Naive thymus-derived CD4-positive, alpha-beta T cell (primary cell): ENCODE measurements at regions not wholly inside any gene's neighbourhood (a gene's known extent, or its start where the extent isn't known, plus 50 kb on each side); places are given as distances from the start of the nearest gene placed in this dataset.
A peak's percentile ranks its signal among the peaks of the same experiment; 100 is the strongest.

Experiments used
- ATAC-seq: fragments of 150-1000 bp; cut with Tn5 transposase; 2 replicates; pipeline ENCODE4 v1.10.0; 2021; ENCODE audit warnings: mild to moderate bottlenecking, moderate library complexity
- CTCF ChIA-PET: fragments of 350-600 bp; sonication (Branson Sonifier 250); formaldehyde crosslinking; loops from one replicate; lab custom pipeline; 2021; ENCODE audit warnings: antibody characterized with exemption; lab: Charles Lee
- POLR2A ChIA-PET: fragments of 350-600 bp; sonication (Branson Sonifier 250); formaldehyde crosslinking; loops from one replicate; lab custom pipeline; 2021; ENCODE audit warnings: antibody characterized with exemption, inconsistent platforms; lab: Charles Lee
- DNase-seq, 9 donors: peaks; one replicate each; pipeline versions ENCODE4 v3.0.0 to v3.0.0-alpha.2; 2020 to 2022; ENCODE audit warnings: mixed read lengths in 1 of 9
- H3K27ac ChIP-seq: one replicate; pipeline ENCODE4 v1.7.0; 2013; ENCODE audit warnings: mild to moderate bottlenecking, low read depth, low read length, moderate library complexity
- H3K27me3 ChIP-seq, 2 donors: one replicate each; pipeline ENCODE4 v1.7.0; 2013; ENCODE audit warnings: low read length in 2 of 2, mild to moderate bottlenecking in 2 of 2, moderate library complexity in 2 of 2; ENCODE audit not compliant: control insufficient read depth in 2 of 2, insufficient read depth in 2 of 2
- H3K36me3 ChIP-seq, 3 experiments: 1 replicate in 2 of 3; 2 replicates in 1 of 3; pipeline ENCODE4 v1.7.0; 2013; ENCODE audit warnings: low read length in 3 of 3, mild to moderate bottlenecking in 3 of 3, moderate library complexity in 1 of 3; ENCODE audit not compliant: insufficient read depth in 3 of 3, control insufficient read depth in 2 of 3
- H3K4me1 ChIP-seq, 2 donors: one replicate each; pipeline ENCODE4 v1.7.0; 2013; ENCODE audit warnings: low read length in 2 of 2, mild to moderate bottlenecking in 2 of 2, moderate library complexity in 1 of 2; ENCODE audit not compliant: control insufficient read depth in 2 of 2, insufficient read depth in 2 of 2
- H3K4me3 ChIP-seq: 2 replicates; pipeline ENCODE4 v1.7.0; 2013; ENCODE audit warnings: mild to moderate bottlenecking, low read length
- H3K9me3 ChIP-seq, 3 experiments: 1 replicate in 2 of 3; 2 replicates in 1 of 3; pipeline ENCODE4 v1.7.0; 2013; ENCODE audit warnings: low read length in 3 of 3; ENCODE audit not compliant: control insufficient read depth in 2 of 3
- H3K27ac Mint-ChIP-seq, 9 donors: one replicate each; pipeline ENCODE4 v1.8.0; 2020 to 2022; ENCODE audit warnings: mixed read lengths in 9 of 9, mild to moderate bottlenecking in 8 of 9, moderate library complexity in 5 of 9, inconsistent platforms in 2 of 9
- H3K27me3 Mint-ChIP-seq, 5 donors: one replicate each; pipeline ENCODE4 v1.8.0; 2021 to 2022; ENCODE audit warnings: mixed read lengths in 5 of 5, mild to moderate bottlenecking in 1 of 5
- H3K36me3 Mint-ChIP-seq, 5 donors: one replicate each; pipeline ENCODE4 v1.8.0; 2020 to 2022; ENCODE audit warnings: mixed read lengths in 5 of 5, mild to moderate bottlenecking in 3 of 5, inconsistent platforms in 1 of 5
- H3K4me1 Mint-ChIP-seq, 7 donors: one replicate each; pipeline ENCODE4 v1.8.0; 2020 to 2022; ENCODE audit warnings: mixed read lengths in 7 of 7, mild to moderate bottlenecking in 3 of 7, inconsistent platforms in 1 of 7
- H3K4me3 Mint-ChIP-seq, 10 donors: one replicate each; pipeline ENCODE4 v1.8.0; 2020 to 2022; ENCODE audit warnings: mild to moderate bottlenecking in 10 of 10, mixed read lengths in 10 of 10, moderate library complexity in 6 of 10, inconsistent platforms in 2 of 10
- H3K9me3 Mint-ChIP-seq, 11 donors: one replicate each; pipeline ENCODE4 v1.8.0; 2020 to 2022; ENCODE audit warnings: mixed read lengths in 11 of 11, mild to moderate bottlenecking in 4 of 11, inconsistent platforms in 1 of 11, moderate library complexity in 1 of 11
- intact Hi-C, 2 donors: fragments of 100-400 bp; cut with micrococcal nuclease; formaldehyde crosslinking; loops; one replicate each; pipeline ENCODE4 v1.15.1; 2023

DNA sequence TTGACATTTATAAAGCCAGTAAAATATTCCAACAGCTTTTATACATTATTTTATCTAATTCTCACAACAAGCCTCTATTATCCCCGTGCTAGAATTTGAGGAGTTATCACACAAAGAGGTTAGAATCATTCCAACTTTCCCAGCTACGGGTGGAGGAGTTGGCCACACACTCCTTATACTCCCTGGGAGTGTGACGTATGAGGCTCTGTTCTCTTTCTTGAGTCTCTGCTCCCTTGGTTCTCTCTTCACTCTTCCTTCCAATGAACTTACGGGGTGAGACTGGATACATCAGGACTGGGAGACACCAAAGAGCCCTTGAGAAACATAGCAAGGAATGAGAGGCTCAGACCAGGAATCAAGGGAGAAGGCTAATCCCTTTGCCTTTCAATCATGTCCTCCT lies 185.6 kb upstream of the TAB2 start:
- Histone ChIP-seq H3K4me1 (peaks cover 28 to 44% of the 10 kb centered on the region in 2 donors), H3K27ac (no peak overlapping the region), H3K27me3 (no peaks in the 10 kb centered on the region), H3K36me3 (no peaks in the 10 kb centered on the region), H3K9me3 (no peaks in the 10 kb centered on the region), H3K4me3 (no peak overlapping the region)
- peak overlapping the region in 7 of 9 donors; percentile 15 to 94 (median 61) for H3K27ac Mint-ChIP-seq
- no peaks in the 10 kb centered on the region for H3K27me3 Mint-ChIP-seq
- intact Hi-C loops: no loop called here
- CTCF ChIA-PET: interaction anchor here (1.0 to 2.0 kb wide), 3 partner anchors 8 to 103 kb away, joined by 3 to 7 read pairs (median 4); no protein-coding TSS in a partner anchor
- ATAC-seq: no peak
- H3K36me3 Mint-ChIP-seq: peaks cover 0 to 52% (median 0%) of the 10 kb centered on the region in 5 donors
- H3K9me3 Mint-ChIP-seq: peaks cover 0 to 17% (median 0%) of the 10 kb centered on the region in 11 donors
- H3K4me1 Mint-ChIP-seq: peaks cover 33 to 68% (median 65%) of the 10 kb centered on the region in 7 donors
- DNase-seq: no peak
- peak overlapping the region in 4 of 10 donors; percentile 0 to 77 (median 6) for H3K4me3 Mint-ChIP-seq
- POLR2A ChIA-PET: interaction anchor here (1.6 to 4.8 kb wide), 3 partner anchors 8 to 185 kb away, joined by 6 to 30 read pairs (median 7); partner anchors contain the start of gene TAB2

DNA sequence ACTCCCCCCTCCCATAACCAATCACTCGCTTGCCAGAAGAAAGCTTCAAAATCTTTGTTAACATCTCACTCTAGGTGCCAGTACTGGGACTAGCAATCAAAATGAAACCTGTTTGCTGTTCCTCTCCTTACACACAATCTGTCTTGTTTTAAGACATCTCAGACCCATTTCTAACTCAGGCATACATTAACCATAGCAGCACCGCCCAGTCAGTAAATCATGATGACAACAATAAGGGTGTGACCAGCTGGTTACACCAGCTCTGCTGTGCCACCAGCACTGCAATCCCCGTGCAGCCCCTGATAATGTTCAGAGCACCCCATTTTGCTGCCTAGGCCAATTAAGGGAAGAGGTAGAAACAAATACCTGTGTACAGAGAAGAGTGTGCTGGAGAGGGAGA lies 185.2 kb upstream of the TAB2 start:
- H3K4me3 ChIP-seq: no peak overlapping the region
- Mint-ChIP-seq H3K4me1 (peaks cover 31 to 66% (median 62%) of the 10 kb centered on the region in 7 donors), H3K36me3 (peaks cover 0 to 50% (median 0%) of the 10 kb centered on the region in 5 donors), H3K27ac (peak overlapping the region in 7 of 9 donors; percentile 15 to 94 (median 61)), H3K27me3 (no peaks in the 10 kb centered on the region), H3K9me3 (peaks cover 0 to 17% (median 0%) of the 10 kb centered on the region in 11 donors), H3K4me3 (peak overlapping the region in 4 of 10 donors; percentile 0 to 77 (median 8))
- H3K27me3 ChIP-seq: no peaks in the 10 kb centered on the region
- ChIA-PET POLR2A (interaction anchor here (1.6 to 4.8 kb wide), 3 partner anchors 7 to 185 kb away, joined by 6 to 30 read pairs (median 7); partner anchors contain the start of gene TAB2), CTCF (interaction anchor here (1.0 to 2.0 kb wide), 2 partner anchors 8 to 12 kb away, joined by 4 to 7 read pairs; no protein-coding TSS in a partner anchor)
- ATAC-seq: no peak
- H3K36me3 ChIP-seq: no peaks in the 10 kb centered on the region
- no peak overlapping the region for H3K27ac ChIP-seq
- no peaks in the 10 kb centered on the region for H3K9me3 ChIP-seq
- H3K4me1 ChIP-seq: peaks cover 28 to 40% of the 10 kb centered on the region in 2 donors
- DNase-seq: no peak
- intact Hi-C loops: no loop called here

DNA sequence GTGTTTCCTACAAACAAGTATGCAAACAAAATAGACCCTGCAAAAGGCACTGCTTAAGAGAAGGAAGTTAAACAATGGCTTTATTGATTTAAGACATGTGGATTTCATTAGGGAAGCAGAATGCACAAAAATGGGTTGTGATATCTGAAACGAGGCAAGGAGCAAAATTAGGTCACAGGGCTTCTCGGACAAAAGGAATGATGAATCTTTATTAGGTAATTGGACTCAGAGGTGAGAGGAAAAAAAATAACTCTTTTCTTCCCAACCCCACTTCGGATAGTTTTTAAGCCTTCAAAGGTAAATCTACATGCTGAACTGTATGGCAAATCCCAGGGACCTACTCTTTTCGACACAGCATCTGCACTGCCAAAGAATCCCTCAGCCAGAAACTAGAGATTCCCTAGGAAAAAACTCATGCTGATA lies 183.0 kb upstream of the TAB2 start:
- Mint-ChIP-seq H3K27me3 (no peaks in the 10 kb centered on the region), H3K4me1 (peaks cover 19 to 61% (median 54%) of the 10 kb centered on the region in 7 donors), H3K4me3 (no peak overlapping the region), H3K27ac (no peak overlapping the region), H3K9me3 (peaks cover 0 to 12% (median 0%) of the 10 kb centered on the region in 11 donors), H3K36me3 (peaks cover 0 to 44% (median 0%) of the 10 kb centered on the region in 5 donors)
- Histone ChIP-seq H3K4me1 (peaks cover 15 to 27% of the 10 kb centered on the region in 2 donors), H3K27ac (no peak overlapping the region), H3K9me3 (no peaks in the 10 kb centered on the region), H3K4me3 (no peak overlapping the region), H3K27me3 (no peaks in the 10 kb centered on the region), H3K36me3 (no peaks in the 10 kb centered on the region)
- intact Hi-C loops: no loop called here
- ChIA-PET CTCF (no interaction called here), POLR2A (interaction anchor here (1.3 kb wide), 1 partner anchor 11 kb away, joined by 3 read pairs; no protein-coding TSS in a partner anchor)
- DNase-seq: no peak
- no peak for ATAC-seq

DNA sequence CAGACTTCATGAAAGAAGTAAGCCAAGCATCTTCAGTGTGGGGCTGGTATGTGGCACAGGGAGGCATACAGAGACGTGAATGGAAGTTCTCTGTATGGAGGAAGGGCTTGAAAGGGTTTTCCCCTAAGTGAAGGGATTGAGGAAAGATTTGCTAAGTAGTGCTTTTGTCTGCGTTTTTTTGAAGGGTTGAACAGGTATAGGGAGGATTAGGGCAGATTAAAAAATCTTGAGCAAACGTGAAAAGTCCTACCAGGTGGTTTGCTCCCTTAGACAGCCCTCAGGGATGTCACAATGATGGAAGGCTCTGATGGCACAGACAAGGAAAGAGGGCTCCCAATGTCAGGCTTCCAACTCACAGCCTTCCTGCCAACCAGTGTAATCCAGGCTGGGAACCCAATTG lies 181.7 kb upstream of the TAB2 start:
- Mint-ChIP-seq H3K27me3 (no peaks in the 10 kb centered on the region), H3K27ac (no peak overlapping the region), H3K9me3 (peaks cover 0 to 12% (median 0%) of the 10 kb centered on the region in 11 donors), H3K4me3 (no peak overlapping the region), H3K36me3 (peaks cover 0 to 36% (median 0%) of the 10 kb centered on the region in 5 donors), H3K4me1 (peaks cover 20 to 61% (median 54%) of the 10 kb centered on the region in 7 donors)
- no peak for ATAC-seq
- peaks cover 28% of the 10 kb centered on the region in 2 donors for H3K4me1 ChIP-seq
- intact Hi-C loops: no loop called here
- POLR2A ChIA-PET: no interaction called here
- CTCF ChIA-PET: no interaction called here
- no peaks in the 10 kb centered on the region for H3K27me3 ChIP-seq
- no peak for DNase-seq
- H3K27ac ChIP-seq: no peak overlapping the region
- H3K36me3 ChIP-seq: no peaks in the 10 kb centered on the region
- H3K9me3 ChIP-seq: no peaks in the 10 kb centered on the region
- H3K4me3 ChIP-seq: no peak overlapping the region

DNA sequence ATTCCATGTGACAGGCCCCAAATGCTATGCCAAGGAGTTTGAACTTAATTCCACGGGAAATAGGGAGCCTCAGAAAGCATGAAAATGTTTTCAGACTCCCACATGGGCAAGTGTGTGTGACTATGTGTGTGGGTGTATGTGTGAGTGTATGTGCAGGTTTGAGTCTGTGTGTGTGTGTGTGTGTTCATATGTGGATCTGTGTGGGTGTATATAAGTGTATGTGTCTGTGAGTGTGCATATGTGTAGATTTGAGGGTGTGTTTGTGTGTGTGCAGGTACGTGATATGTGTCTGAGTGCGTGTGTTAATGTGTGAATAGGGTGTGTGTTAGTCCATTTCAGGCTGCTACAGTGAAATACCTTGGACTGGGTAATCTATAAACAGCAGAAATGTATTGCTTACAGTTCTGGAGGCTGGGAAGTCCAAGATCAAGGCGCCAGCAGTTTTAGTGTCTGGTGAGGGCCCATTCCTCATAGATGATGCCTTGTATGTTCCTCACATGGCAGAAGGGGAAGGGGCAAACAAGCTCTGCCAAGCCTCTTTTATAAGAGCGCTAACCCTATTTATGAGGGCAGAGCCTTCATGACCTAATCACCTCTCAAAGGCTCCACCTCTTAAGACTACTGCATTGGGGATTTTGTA lies 181.1 kb upstream of the TAB2 start:
- POLR2A ChIA-PET: interaction anchor here (1.1 to 1.7 kb wide), 3 partner anchors 10 to 41 kb away, joined by 3 to 5 read pairs (median 4); no protein-coding TSS in a partner anchor
- intact Hi-C loops: no loop called here
- Mint-ChIP-seq H3K9me3 (peaks cover 0 to 12% (median 3%) of the 10 kb centered on the region in 11 donors), H3K4me1 (peaks cover 24 to 61% (median 54%) of the 10 kb centered on the region in 7 donors), H3K27ac (peak overlapping the region in 1 of 9 donors; percentile 51), H3K27me3 (no peaks in the 10 kb centered on the region), H3K36me3 (peaks cover 0 to 32% (median 1%) of the 10 kb centered on the region in 5 donors), H3K4me3 (no peak overlapping the region)
- H3K4me1 ChIP-seq: peaks cover 28 to 32% of the 10 kb centered on the region in 2 donors
- H3K9me3 ChIP-seq: no peaks in the 10 kb centered on the region
- H3K4me3 ChIP-seq: no peak overlapping the region
- no peaks in the 10 kb centered on the region for H3K27me3 ChIP-seq
- DNase-seq (no peak), ATAC-seq (no peak)
- H3K36me3 ChIP-seq: no peaks in the 10 kb centered on the region
- CTCF ChIA-PET: no interaction called here
- no peak overlapping the region for H3K27ac ChIP-seq

DNA sequence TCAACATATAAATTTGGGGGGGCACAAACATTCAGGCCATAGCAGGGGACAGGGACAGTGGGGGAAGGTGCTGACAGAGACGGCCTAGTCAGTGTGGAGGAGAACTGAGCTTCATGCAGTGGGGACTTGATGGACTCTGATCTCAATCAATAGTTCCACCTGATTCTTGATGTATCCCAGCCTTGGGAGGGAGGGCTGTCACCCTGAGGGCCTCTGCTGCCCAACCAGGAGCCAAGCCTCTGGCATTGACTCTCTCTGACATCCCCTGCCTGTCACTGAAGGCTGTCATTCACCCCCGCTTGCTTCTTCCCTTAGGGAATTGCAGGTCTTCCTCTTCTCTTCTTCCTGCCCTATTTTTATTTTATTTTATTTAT lies 180.6 kb upstream of the TAB2 start:
- Histone ChIP-seq H3K36me3 (no peaks in the 10 kb centered on the region), H3K4me3 (no peak overlapping the region), H3K9me3 (no peaks in the 10 kb centered on the region), H3K27ac (no peak overlapping the region), H3K27me3 (no peaks in the 10 kb centered on the region), H3K4me1 (peaks cover 23 to 34% of the 10 kb centered on the region in 2 donors)
- H3K36me3 Mint-ChIP-seq: peaks cover 0 to 33% (median 3%) of the 10 kb centered on the region in 5 donors
- peak overlapping the region in 2 of 9 donors; percentile 41 to 51 for H3K27ac Mint-ChIP-seq
- POLR2A ChIA-PET: interaction anchor here (0.7 to 1.7 kb wide), 4 partner anchors 11 to 183 kb away, joined by 3 to 5 read pairs (median 4); no protein-coding TSS in a partner anchor
- no peak for DNase-seq
- intact Hi-C loops: no loop called here
- H3K9me3 Mint-ChIP-seq: peaks cover 0 to 14% (median 6%) of the 10 kb centered on the region in 11 donors
- no peaks in the 10 kb centered on the region for H3K27me3 Mint-ChIP-seq
- H3K4me1 Mint-ChIP-seq: peaks cover 27 to 61% (median 55%) of the 10 kb centered on the region in 7 donors
- H3K4me3 Mint-ChIP-seq: no peak overlapping the region
- CTCF ChIA-PET: no interaction called here
- no peak for ATAC-seq
